NCI-H1048 (cell line): ENCODE measurements at regions not wholly inside any gene's neighbourhood (a gene's known extent, or its start where the extent isn't known, plus 50 kb on each side); places are given as distances from the start of the nearest gene placed in this dataset.

ENCODE experiments used
- DNase-seq: peaks from one replicate; lab custom pipeline; 2025; lab: John Stamatoyannopoulos, UW

DNA sequence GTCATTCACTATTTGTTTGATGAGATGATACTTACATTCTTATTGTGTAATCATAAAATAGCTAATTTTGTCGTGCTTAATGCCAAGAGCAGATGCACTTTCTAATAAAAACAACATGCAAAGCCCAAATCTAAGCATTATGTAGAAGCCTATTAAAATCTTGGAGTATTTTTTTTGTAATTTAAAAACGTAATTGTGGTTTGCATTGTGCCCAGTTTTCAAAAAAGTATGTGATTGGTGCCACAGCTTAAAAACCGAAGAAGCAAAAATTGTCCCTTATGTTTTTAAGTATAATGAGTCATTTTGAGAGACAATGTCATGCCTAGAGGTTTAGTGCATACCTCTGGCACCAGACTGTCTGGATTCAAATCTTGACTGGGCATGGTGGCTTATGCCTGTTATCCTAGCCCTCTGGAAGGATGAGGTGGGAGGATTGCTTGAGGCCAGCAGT, 464.8 kb upstream of the RGS6 start:
- no peak for DNase-seq

DNA sequence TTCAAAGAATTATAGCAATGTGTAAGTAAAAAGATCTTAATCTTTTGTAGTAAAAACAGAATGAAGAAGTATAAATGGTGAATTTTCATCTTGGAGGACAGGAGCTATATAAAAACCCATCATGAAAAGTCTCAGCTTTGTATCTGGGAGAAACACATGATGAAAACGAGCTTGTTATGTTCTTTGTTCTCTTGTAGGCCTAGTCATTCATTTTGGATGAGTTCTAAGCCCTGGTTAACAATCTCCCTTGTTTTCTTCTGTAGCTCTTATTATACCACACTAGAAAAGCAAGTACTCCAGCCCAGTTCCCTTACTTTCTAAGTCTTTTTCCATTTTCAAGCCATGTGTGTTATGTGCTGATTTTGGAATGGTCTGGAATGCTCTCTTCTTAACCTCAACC, 463.5 kb upstream of the RGS6 start:
- DNase-seq: no peak

DNA sequence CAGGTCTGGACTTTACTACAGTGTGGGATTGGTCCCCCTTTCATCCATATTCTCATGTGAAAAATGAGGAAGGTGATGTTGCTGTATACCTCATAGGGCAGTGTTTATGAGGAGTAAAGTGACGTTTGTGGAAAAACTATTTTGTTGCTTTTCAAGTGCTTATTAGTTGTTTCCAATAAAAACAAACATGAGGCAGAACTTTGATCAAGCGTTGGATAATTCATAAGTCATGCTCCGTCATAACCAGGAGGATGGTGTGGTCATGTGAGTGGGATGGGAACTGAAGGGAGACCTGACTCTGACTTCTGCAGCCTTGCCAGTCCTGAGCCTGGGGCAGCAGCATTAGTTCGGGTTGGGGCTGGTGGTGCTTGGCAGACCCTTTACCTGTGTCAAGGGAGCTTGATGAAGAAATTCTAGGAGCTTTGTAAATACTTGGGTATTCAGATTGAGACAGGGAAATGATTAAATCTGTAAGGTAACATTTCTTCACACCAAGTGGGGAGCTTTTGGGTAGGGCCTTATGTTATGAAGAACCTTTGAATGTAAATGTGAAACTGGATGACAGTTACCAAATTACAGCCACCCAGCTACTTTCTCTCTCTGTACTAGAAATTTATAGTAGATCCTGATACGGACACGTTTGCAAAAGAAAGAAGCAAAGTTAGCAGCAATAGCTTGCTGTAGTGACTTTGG, 462.4 kb upstream of the RGS6 start:
- DNase-seq: no peak

DNA sequence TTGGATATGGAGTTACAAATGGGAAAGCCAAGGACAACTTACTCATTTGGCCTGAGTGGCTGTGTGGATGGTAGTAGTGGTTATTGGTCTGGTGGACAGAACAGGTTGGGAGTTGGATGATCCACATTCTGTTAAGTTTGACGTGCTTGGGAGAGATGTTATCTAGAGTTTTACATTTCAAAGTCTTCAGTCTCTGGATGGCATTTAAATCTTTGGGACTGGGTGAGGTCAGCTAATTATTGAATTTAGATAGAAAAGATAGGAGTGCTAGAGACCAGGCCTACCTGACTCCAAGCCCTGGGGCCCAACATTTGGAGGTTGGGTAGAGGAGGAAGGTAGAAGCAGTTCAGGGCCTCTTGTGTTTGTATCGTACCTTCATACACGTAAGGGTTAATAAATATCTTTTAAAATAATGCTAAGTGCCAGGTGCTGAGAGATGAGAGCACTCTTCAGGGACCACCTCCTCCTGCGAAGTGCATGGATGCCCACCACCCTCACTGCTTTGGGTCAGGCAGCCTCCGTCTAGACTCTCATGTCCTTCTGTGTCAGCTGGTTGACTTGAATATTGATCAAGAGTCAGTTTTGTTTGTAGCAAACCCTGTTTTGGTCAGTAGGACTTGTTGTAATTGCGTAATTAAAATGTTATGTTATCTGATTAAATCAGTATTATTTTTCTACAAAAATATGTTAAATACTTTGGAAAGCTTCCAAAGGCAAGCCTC, 460.4 kb upstream of the RGS6 start:
- DNase-seq: no peak

DNA sequence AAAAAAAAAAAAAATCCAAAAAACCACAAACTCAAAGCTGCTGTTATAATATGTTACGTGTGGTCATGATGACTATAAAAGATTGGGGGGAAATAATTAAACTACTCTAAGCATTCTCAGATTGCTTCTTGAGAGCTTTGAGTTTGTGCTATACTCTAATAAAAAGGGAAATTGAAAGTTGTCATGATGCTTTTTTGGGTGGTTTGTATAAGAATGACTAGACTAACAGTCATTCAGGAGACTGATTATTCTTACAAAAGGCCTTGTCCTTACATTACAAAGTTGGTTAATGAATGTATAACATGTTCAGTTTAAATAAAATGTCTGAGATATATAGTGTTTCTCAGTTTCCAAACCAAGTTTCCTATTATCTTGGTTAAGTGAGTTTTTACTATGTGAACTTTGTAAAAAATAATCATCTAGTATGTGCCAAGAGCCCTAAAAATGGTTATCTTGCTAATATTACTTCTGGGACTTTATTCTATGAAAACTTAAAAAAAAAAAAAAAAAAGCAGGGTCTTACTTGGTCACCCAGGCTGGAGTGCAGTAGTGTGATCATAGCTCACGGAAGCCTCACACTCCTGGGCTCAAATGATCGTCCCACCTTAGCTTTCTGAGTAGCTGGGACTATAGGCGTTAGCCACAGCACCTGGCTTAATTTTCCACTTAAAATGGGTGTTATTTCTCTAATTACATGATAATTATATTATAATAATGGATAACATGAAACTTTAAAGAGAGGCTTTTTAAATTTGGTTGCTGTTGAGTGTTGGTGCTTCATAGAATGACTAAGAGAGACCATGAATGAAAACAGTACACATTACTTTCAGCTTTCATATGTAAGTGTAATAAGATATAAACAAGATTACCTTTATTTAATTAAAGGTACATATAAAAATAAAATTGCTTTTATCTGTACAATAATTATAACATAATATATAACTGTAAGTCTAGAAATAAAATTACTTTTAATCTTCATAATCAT, 459.6 kb upstream of the RGS6 start:
- DNase-seq: no peak

DNA sequence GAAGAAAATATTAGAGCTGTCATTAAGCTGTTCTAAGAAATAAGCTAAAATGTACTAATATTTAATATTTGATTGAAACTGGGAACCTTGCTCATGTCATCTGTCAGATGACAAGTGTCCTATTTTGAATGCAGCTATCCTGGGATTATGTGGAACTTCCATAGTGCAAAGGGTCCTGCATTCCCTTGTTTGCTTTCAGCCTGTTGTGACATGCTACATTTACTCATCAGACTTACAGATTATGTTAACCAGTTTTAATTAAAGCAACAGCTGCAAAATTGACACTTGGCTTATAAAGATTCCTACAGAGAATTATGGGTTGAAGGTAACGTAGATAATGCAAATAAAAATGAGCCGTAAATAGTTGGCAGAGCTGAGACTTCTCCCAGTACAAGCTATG, 458.4 kb upstream of the RGS6 start:
- no peak for DNase-seq

DNA sequence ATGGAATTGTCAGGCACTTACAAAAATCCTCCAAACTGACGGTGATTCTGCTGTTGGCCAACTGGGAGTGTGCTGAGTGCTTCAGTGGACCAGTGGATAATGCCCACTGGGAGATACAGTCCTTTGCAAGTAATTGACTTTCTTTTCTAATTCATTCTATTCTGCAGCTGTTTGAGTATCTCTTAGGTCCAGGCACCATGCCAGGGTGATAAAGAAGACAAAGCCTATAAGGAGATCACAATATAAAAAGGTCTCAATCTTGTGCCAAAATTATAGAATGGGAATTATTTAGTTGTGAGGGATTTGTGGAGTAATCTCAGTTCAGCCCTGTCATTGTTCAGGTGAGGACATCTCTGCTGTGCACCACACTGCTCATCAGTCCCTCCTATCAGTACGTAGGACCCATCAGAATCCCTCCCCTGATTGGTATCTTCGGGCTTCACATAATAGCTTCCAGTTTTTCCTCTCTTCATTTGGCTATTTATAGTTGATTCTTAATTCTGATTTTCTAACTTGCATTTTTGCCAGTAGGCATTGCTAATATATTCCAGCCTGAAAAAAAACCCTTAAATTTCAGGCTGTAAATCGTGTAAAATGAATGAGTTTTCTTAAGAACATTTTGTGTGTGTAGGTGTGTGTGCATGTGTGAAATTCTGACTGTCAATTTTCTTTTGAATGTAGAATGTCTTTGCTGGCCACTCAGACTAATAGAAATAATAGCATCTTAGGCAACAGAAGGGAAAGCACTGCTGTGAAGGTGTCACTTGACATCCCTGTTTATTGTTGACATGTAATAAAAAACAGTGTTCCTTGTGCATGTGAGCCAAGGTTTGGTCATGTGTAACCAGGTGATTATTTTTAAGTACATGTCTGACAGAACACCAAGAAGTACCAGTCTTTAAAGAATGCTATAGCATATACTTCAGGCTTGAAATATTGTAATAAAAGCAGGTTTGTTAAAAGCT, 457.6 kb upstream of the RGS6 start:
- DNase-seq: no peak

DNA sequence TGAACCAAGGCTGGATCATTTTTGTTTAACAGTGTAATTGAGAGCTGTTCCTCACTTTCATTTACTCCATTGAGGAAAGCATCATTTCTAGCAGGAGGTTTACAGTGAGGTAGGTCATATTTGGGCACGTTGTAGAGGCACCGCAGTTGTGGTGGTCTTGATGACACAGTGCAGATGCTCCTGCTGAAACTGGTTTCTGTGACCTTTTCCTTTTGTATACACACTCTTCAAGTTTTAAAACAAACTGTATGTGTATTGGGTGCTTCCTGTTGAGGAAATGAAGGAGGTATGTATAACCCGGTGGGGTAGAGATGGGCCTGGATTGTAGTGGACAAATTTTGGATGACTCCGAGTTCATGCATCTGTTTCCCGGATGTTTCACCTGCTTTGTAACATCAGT, 456.3 kb upstream of the RGS6 start:
- no peak for DNase-seq

DNA sequence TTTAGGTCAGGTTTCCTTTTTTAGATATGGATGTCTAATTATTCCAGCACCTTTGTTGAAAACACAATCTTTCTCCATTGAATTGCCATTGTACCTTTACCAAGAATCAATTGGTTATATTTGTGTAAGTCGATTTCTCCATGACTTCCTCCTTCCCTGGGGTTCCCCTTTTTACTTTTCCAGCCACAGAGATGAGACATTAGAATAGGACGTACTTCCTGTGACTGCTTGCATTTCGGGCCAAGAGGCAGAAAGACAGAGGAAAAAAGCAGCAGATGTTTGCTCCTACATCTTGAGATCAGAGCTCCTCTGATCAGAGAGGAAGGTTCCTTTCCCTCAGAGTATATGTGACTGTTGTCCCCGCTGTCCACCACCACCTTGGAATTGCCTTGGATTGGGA, 453.7 kb upstream of the RGS6 start:
- DNase-seq: no peak

DNA sequence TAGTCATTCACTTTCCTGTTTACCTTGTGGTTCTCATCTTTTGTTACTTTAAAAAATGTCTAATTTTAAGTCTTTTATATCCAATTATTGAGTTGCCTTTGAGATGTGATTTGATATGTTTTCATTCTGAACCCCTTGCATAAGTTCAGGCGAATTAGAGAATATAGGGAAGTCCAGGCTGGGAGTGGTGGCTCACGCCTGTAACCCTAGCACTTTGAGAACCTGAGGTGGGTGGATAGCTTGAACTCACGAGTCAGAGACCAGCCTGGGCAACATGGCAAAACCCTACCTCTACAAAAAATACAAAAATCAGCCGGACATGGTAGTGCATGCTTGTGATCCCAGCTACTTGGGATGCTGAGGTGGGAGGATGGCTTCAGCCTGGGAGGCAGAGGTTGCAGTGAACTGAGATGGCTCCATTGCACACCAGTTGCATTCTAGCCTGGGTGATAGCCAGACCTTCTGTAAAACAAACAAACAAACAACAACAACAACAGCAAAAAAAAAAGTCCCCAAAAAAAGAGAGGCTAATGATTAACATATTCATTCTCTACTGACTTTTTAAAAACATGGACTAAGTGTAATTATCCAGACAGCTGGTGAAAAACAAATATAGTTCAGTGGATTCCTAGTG, 451.1 kb upstream of the RGS6 start:
- DNase-seq: no peak

DNA sequence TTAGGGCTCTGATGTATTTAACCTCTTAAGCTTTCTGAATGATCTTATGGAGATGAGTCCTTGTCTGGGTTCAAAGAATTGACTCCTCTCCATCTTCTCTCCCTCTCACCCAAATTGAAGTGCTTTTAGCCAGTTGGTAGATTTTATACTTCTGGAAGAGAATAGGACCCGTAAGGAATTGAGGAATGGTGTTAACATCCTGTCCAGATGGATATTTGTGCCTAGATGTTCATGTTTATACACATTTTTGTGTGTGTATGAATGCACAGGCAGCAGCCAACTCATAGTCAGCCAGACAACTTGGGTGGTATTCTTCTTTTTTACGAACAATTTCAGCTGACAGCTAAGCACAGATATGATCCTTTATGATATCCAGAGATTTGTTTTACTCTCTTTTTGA, 449.6 kb upstream of the RGS6 start:
- no peak for DNase-seq

DNA sequence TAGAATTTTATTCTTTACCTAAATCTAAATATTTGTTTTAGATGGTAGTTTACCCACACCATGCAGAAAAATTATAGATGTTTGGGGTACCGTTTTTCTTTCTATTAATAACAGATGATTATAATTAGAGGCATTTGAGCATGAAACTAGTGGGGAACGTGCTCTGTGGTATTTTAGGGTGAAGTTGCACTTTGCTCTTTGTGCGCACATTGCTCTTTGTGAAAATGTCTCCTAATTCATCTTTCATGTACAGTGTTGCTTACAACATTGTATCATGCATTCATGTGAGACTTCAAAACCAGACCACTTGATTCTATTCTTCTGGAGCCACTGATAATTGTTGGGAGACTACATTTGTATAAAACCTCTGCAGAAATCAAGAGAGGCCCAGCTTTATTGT, 449.1 kb upstream of the RGS6 start:
- DNase-seq: no peak

DNA sequence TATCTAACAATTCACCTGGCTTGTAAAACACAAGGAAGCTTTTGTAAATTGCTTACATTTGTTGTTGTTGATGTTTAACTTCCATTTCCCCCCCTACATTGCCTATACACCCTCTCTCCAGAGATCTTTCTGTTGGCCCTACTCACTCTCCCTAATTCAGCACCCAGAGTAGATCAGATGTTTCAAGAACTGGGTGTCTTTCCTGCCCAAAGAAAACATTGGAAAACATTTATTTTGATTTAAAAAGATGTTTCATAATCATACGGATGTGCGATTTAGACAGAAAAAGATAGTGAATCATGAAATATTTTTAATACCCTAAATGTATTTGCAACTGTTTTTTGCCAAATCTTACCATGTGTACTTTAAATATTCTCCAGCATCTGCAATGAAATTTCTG, 446.4 kb upstream of the RGS6 start:
- DNase-seq: no peak

DNA sequence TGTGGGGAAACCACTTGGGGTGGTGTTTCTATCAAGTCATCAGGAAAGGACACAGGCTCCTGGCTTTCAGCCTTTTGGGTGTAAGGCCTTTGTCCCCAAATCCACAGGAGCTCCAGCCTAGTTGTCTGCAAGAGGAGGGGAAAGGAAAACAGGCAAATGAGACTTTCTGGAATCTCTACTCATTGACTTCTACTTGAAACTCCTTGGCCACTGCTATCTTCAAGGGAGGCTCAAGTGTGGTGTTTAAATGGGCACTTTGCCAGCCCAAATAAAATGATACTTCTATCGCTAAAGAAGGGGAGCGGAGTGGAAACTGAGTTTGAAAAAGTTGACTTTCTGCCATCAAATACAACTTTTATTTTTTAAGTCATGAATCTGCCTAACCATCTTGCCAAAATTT, 445.9 kb upstream of the RGS6 start:
- DNase-seq: no peak

DNA sequence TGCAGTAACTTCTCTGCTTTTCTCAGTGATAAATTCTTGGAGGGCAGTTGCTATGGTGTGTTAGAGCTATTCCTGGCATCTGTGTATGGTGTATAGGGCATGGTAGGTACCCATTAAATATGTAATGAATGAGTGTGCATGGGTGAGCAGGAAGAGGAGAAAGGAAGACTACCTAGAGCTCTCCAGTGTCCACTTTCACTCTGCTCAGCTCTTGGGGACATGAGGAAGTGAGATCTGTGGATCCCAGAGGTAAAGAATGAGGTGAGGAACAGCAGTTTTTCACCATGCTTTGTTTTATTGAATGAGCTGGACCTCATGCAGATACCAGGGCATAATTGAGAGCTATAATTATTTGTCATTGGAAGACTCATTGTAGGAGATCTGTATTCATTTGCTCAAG, 444.8 kb upstream of the RGS6 start:
- DNase-seq: no peak

DNA sequence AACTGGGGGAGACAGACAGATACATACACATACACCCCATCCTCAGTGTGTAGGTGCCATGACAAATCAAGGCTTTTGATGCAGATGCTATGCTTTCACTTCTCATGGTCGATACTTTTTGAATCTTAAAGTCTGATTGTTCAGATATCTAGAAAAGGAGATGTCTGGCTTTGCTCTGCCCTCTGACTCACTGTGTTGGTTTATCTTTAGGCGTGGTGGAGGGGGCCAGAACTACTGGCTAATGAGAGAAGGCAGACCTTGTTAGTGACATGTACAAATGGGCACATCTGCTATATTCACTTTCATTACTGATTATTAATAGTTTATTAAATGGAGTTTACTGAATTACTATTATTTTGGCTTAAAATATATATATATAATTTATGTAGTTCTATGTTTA, 444.3 kb upstream of the RGS6 start:
- DNase-seq: no peak

DNA sequence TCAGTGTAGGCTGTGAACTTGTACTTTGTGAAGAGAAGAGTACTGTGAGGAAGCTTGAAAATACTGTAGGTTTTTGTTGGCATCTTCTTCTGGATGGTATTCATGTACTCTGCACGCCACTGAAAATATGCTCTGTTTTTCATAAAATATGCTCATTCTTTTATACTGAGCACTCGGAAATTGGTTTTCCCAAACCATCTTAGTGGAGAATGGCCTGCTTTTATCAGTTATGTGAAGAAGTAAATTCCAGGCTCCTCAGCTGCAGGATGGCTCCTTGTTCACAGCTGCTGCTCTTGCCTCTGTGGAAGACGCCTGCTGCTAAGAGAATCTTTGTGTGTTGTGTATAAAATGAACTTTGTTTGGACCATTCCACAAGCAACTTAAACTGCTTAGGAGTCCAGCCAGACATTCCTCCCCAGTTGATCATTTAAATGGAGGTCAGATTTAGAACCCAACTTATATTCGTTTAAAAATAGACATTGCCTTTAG, 443.5 kb upstream of the RGS6 start:
- DNase-seq: no peak

DNA sequence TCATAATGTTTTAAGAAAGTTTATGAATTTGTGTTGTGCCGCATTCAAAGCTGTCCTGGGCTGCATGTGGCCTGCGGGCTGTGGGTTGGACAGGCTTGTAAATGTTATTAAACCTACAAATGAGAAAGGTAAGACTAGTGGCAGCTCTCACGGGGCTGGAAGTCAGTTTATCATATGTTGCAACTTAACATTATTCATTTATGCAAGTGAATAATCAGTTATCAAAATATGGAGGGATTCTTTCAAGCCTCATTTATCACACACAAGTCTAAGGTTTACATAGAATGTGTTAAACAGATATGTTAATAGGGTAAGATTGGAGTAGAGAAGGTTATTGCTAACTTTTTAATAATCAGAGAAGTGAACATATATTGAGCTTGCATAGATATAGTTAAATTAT, 442.5 kb upstream of the RGS6 start:
- no peak for DNase-seq

DNA sequence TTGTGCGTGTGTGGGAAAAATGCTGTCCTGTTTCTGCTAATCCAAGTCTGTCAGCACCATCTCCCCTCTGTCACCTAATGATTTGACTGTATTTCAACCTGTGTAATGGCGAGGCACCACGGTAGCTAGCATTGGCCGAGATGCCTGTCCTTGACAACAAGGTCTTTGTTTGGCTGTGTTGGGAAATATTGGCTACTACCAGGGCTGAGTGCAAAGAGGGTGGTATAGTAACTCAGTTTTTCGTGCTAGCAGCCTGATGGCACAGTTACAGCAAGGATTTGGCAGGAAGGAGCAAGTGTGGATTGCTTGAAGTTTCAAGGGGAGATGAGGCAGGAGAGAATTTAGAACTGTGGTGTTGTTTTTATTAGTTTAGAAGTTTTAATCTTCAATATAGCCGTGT, 440.3 kb upstream of the RGS6 start:
- DNase-seq: no peak

DNA sequence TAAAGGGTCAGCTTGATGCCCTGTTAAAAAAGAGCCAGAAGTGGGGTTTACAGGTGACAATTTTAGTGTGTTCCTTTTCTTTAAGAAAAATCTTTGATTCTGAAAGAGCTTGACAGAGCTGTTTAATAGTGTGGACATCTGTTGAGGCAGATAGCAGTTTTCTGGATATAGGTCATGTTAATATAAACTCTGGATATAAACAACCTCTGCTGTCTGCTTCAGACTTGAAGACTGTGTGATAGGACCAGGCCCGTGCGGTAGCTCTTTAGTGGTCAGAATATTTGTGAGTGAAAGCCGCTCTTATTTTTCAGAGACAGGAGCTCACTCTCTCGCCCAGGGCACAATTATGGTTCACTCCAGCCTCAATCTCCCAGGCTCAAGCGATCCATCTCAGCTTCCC, 439.9 kb upstream of the RGS6 start:
- no peak for DNase-seq

DNA sequence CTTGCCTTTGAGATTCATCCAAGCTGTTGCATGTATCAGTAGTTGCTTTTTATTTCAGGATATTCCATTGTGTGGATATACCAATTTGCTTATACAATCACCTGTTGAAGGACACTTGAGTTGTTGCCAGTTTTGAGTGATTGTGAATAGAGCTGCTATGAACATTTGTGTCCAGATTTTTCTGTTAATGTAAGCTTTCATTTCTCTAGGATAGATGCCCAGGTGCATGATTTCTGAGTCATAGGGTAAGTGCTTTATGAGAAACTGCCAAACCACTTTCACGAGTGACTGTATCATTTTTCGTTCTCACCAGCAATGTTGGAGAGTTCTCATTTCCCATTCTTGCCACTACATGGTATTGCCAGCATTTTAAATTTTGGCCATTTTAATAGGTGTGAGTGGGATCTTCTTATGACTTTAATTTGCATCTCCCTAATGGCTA, 434.6 kb upstream of the RGS6 start:
- no peak for DNase-seq
